HEK293 (cell line): ENCODE measurements at regions not wholly inside any gene's neighbourhood (a gene's known extent, or its start where the extent isn't known, plus 50 kb on each side); places are given as distances from the start of the nearest gene placed in this dataset.

Experiments
- HOXA7 ChIP-seq: sonication (generic); formaldehyde crosslinking; IDR thresholded peaks from 2 replicates; pipeline ENCODE4 v1.8.1; 2022; ENCODE audit warnings: missing genetic modification reagents, borderline replicate concordance
- KLF16 ChIP-seq: fragments of 450-650 bp; formaldehyde crosslinking; IDR thresholded peaks from 2 replicates; pipeline ENCODE4 v1.5.1; 2017; ENCODE audit warnings: missing biosample characterization, missing genetic modification characterization
- KLF7 ChIP-seq: fragments of 450-650 bp; formaldehyde crosslinking; IDR thresholded peaks from 2 replicates; pipeline ENCODE4 v1.5.1; 2016; ENCODE audit warnings: missing biosample characterization, missing genetic modification characterization, borderline replicate concordance
- MYNN ChIP-seq: fragments of 450-650 bp; formaldehyde crosslinking; IDR thresholded peaks from 2 replicates; pipeline ENCODE4 v1.5.1; 2016; ENCODE audit warnings: missing biosample characterization, missing genetic modification characterization, borderline replicate concordance
- TRIM28 ChIP-seq: IDR thresholded peaks from 2 replicates; pipeline ENCODE4 v1.6.1; 2011; ENCODE audit warnings: low read length, control low read depth, borderline replicate concordance
- ZNF266 ChIP-seq: fragments of 450-650 bp; formaldehyde crosslinking; IDR thresholded peaks from 2 replicates; pipeline ENCODE4 v1.5.1; 2016; ENCODE audit warnings: missing biosample characterization, missing genetic modification characterization, low read depth
- ZNF629 ChIP-seq: fragments of 450-650 bp; formaldehyde crosslinking; IDR thresholded peaks from 2 replicates; pipeline ENCODE4 v1.5.1; 2017; ENCODE audit warnings: missing biosample characterization, missing genetic modification characterization
- TF ChIP-seq, protein P1 (sequence below): sonication (generic); formaldehyde crosslinking; IDR thresholded peaks from 2 replicates; pipeline ENCODE4 v1.8.1; 2022; ENCODE audit warnings: mild to moderate bottlenecking, moderate library complexity, missing genetic modification reagents
- TF ChIP-seq, protein P2 (sequence below): fragments of 450-650 bp; formaldehyde crosslinking; IDR thresholded peaks from 2 replicates; pipeline ENCODE4 v1.5.1; 2016; ENCODE audit warnings: missing biosample characterization, missing genetic modification characterization
- TF ChIP-seq, protein P3 (sequence below): fragments of 450-650 bp; formaldehyde crosslinking; IDR thresholded peaks from 2 replicates; pipeline ENCODE4 v1.5.1; 2016; ENCODE audit warnings: missing biosample characterization, missing genetic modification characterization
- TF ChIP-seq, protein P4 (sequence below): fragments of 450-650 bp; formaldehyde crosslinking; IDR thresholded peaks from 2 replicates; pipeline ENCODE4 v1.5.1; 2016; ENCODE audit warnings: missing biosample characterization, missing genetic modification characterization, borderline replicate concordance
- TF ChIP-seq, protein P5 (sequence below): fragments of 450-650 bp; formaldehyde crosslinking; IDR thresholded peaks from 2 replicates; pipeline ENCODE4 v1.5.1; 2017; ENCODE audit warnings: missing biosample characterization, missing genetic modification characterization

DNA sequence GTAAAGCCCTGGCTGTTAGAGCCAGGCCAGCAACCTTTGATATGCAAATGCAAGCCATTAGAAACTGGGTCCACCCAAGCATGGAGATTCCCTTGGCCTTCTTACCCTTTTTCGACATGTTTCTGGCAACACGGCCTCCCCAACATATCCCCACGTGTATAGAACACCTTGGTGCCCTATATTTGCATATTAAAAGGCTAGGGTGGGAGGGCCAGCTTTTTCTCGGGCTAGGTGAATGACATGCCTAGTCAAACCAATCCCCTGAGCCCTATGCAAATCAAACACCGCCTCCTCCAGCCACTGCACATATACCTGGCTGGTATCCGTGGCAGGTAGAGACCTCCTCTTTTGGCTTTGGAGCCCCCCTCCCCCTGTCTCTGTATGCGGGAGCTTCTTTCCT, 55.6 kb upstream of the ZFR start:
- TF ChIP-seq, protein P1, sequence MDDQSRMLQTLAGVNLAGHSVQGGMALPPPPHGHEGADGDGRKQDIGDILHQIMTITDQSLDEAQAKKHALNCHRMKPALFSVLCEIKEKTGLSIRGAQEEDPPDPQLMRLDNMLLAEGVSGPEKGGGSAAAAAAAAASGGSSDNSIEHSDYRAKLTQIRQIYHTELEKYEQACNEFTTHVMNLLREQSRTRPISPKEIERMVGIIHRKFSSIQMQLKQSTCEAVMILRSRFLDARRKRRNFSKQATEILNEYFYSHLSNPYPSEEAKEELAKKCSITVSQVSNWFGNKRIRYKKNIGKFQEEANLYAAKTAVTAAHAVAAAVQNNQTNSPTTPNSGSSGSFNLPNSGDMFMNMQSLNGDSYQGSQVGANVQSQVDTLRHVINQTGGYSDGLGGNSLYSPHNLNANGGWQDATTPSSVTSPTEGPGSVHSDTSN (CRISPR knock-in tag) = no peak
- TF ChIP-seq, protein P2, sequence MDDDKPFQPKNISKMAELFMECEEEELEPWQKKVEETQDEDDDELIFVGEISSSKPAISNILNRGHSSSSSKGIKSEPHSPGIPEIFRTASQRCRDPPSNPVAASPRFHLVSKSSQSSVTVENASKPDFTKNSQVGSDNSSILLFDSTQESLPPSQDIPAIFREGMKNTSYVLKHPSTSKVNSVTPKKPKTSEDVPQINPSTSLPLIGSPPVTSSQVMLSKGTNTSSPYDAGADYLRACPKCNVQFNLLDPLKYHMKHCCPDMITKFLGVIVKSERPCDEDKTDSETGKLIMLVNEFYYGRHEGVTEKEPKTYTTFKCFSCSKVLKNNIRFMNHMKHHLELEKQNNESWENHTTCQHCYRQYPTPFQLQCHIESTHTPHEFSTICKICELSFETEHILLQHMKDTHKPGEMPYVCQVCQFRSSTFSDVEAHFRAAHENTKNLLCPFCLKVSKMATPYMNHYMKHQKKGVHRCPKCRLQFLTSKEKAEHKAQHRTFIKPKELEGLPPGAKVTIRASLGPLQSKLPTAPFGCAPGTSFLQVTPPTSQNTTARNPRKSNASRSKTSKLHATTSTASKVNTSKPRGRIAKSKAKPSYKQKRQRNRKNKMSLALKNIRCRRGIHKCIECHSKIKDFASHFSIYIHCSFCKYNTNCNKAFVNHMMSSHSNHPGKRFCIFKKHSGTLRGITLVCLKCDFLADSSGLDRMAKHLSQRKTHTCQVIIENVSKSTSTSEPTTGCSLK = no peak
- TF ChIP-seq, protein P3, sequence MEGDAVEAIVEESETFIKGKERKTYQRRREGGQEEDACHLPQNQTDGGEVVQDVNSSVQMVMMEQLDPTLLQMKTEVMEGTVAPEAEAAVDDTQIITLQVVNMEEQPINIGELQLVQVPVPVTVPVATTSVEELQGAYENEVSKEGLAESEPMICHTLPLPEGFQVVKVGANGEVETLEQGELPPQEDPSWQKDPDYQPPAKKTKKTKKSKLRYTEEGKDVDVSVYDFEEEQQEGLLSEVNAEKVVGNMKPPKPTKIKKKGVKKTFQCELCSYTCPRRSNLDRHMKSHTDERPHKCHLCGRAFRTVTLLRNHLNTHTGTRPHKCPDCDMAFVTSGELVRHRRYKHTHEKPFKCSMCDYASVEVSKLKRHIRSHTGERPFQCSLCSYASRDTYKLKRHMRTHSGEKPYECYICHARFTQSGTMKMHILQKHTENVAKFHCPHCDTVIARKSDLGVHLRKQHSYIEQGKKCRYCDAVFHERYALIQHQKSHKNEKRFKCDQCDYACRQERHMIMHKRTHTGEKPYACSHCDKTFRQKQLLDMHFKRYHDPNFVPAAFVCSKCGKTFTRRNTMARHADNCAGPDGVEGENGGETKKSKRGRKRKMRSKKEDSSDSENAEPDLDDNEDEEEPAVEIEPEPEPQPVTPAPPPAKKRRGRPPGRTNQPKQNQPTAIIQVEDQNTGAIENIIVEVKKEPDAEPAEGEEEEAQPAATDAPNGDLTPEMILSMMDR (tag by site-specific recombination) = no peak
- TF ChIP-seq KLF7 (tag by site-specific recombination) (no peak), KLF16 (tag by site-specific recombination) (no peak), MYNN (tag by site-specific recombination) (no peak), ZNF629 (tag by site-specific recombination) (no peak), TRIM28 (no peak), HOXA7 (CRISPR knock-in tag) (no peak), ZNF266 (tag by site-specific recombination) (no peak)
- TF ChIP-seq, protein P4, sequence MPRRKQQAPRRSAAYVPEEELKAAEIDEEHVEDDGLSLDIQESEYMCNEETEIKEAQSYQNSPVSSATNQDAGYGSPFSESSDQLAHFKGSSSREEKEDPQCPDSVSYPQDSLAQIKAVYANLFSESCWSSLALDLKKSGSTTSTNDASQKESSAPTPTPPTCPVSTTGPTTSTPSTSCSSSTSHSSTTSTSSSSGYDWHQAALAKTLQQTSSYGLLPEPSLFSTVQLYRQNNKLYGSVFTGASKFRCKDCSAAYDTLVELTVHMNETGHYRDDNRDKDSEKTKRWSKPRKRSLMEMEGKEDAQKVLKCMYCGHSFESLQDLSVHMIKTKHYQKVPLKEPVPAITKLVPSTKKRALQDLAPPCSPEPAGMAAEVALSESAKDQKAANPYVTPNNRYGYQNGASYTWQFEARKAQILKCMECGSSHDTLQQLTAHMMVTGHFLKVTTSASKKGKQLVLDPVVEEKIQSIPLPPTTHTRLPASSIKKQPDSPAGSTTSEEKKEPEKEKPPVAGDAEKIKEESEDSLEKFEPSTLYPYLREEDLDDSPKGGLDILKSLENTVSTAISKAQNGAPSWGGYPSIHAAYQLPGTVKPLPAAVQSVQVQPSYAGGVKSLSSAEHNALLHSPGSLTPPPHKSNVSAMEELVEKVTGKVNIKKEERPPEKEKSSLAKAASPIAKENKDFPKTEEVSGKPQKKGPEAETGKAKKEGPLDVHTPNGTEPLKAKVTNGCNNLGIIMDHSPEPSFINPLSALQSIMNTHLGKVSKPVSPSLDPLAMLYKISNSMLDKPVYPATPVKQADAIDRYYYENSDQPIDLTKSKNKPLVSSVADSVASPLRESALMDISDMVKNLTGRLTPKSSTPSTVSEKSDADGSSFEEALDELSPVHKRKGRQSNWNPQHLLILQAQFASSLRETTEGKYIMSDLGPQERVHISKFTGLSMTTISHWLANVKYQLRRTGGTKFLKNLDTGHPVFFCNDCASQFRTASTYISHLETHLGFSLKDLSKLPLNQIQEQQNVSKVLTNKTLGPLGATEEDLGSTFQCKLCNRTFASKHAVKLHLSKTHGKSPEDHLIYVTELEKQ (tag by site-specific recombination) = no peak
- TF ChIP-seq, protein P5, sequence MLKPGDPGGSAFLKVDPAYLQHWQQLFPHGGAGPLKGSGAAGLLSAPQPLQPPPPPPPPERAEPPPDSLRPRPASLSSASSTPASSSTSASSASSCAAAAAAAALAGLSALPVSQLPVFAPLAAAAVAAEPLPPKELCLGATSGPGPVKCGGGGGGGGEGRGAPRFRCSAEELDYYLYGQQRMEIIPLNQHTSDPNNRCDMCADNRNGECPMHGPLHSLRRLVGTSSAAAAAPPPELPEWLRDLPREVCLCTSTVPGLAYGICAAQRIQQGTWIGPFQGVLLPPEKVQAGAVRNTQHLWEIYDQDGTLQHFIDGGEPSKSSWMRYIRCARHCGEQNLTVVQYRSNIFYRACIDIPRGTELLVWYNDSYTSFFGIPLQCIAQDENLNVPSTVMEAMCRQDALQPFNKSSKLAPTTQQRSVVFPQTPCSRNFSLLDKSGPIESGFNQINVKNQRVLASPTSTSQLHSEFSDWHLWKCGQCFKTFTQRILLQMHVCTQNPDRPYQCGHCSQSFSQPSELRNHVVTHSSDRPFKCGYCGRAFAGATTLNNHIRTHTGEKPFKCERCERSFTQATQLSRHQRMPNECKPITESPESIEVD (tag by site-specific recombination) = no peak
